IMR-90 (cell line): ENCODE measurements at regions not wholly inside any gene's neighbourhood (a gene's known extent, or its start where the extent isn't known, plus 50 kb on each side); places are given as distances from the start of the nearest gene placed in this dataset.

Experiments used
- ATAC-seq: fragments of 200-7000 bp; cut with Tn5 transposase; 2 replicates; pipeline ENCODE4 v1.9.1; 2020; ENCODE audit warnings: low read depth, mild to moderate bottlenecking, moderate library complexity
- BruUV-seq: library from RNA; stranded (reverse); fragments of 400-500 nt; replicated peaks from 2 replicates; lab custom pipeline; 2021; lab: Mats Ljungman, UMichigan
- CTCF ChIA-PET: fragments of 300-600 bp; formaldehyde crosslinking; extraction: SDS; loops from one replicate; lab custom pipeline; 2021; ENCODE audit warnings: antibody characterized with exemption; lab: Yijun Ruan, JAX
- POLR2A ChIA-PET: fragments of 300-600 bp; sonication (Branson Sonifier 250); formaldehyde crosslinking; loops from one replicate; lab custom pipeline; 2022; ENCODE audit warnings: antibody characterized with exemption; ENCODE audit not compliant: unreplicated experiment; lab: Charles Lee
- DNase-seq: peaks from one replicate; pipeline ENCODE4 v3.0.0; 2013
- H2AFZ ChIP-seq: replicated peaks from 2 replicates; pipeline ENCODE3; 2013; ENCODE audit warnings: low read length, mild to moderate bottlenecking; ENCODE audit not compliant: poor library complexity
- H2AK5ac ChIP-seq: 2 replicates; pipeline ENCODE4 v1.6.1; 2013; ENCODE audit warnings: low read depth, low read length, inconsistent platforms
- H2AK9ac ChIP-seq: replicated peaks from 2 replicates; pipeline ENCODE3; 2013; ENCODE audit warnings: mild to moderate bottlenecking, low read depth, low read length, moderate library complexity; ENCODE audit not compliant: poor library complexity
- H2BK120ac ChIP-seq: 2 replicates; pipeline ENCODE4 v1.6.1; 2013; ENCODE audit warnings: low read depth, low read length, inconsistent platforms
- H2BK15ac ChIP-seq: 3 replicates; pipeline ENCODE4 v1.6.1; 2013; ENCODE audit warnings: low read depth, low read length, inconsistent platforms
- H2BK20ac ChIP-seq: 2 replicates; pipeline ENCODE4 v1.6.1; 2013; ENCODE audit warnings: low read depth, mild to moderate bottlenecking, inconsistent platforms, low read length, moderate library complexity
- H2BK5ac ChIP-seq: 2 replicates; pipeline ENCODE4 v1.6.1; 2013; ENCODE audit warnings: mild to moderate bottlenecking, low read depth, low read length, inconsistent platforms; ENCODE audit not compliant: poor library complexity, severe bottlenecking
- H3K14ac ChIP-seq: replicated peaks from 2 replicates; pipeline ENCODE4 v1.6.1; 2013; ENCODE audit warnings: low read depth, low read length, inconsistent platforms
- H3K18ac ChIP-seq: 2 replicates; pipeline ENCODE4 v1.6.1; 2013; ENCODE audit warnings: low read depth, low read length, control low read depth
- H3K23ac ChIP-seq: 2 replicates; pipeline ENCODE4 v1.6.1; 2013; ENCODE audit warnings: low read depth, low read length, inconsistent platforms
- H3K27ac ChIP-seq: 2 replicates; pipeline ENCODE4 v1.5.1; 2013; ENCODE audit warnings: mild to moderate bottlenecking, control low read depth, low read length; ENCODE audit not compliant: insufficient read depth
- H3K27me3 ChIP-seq: 2 replicates; pipeline ENCODE4 v1.6.1; 2013; ENCODE audit warnings: low read length; ENCODE audit not compliant: control insufficient read depth, insufficient read depth
- H3K36me3 ChIP-seq: 2 replicates; pipeline ENCODE4 v1.6.1; 2013; ENCODE audit warnings: low read length, mixed read lengths; ENCODE audit not compliant: control insufficient read depth, insufficient read depth
- H3K4ac ChIP-seq: 2 replicates; pipeline ENCODE4 v1.6.1; 2013; ENCODE audit warnings: low read depth, low read length, inconsistent platforms
- H3K4me1 ChIP-seq: 2 replicates; pipeline ENCODE4 v1.6.1; 2013; ENCODE audit warnings: low read length, mixed read lengths; ENCODE audit not compliant: control insufficient read depth, insufficient read depth
- H3K4me2 ChIP-seq: 2 replicates; pipeline ENCODE4 v1.6.1; 2013; ENCODE audit warnings: low read depth, mild to moderate bottlenecking, control low read depth, low read length, moderate library complexity
- H3K4me3 ChIP-seq: 2 replicates; pipeline ENCODE4 v1.5.1; 2013; ENCODE audit warnings: low read depth, mild to moderate bottlenecking, control low read depth, low read length, moderate library complexity; ENCODE audit not compliant: insufficient read depth
- H3K56ac ChIP-seq: 2 replicates; pipeline ENCODE4 v1.6.1; 2013; ENCODE audit warnings: low read length, inconsistent platforms; ENCODE audit not compliant: insufficient read depth; ENCODE audit errors: extremely low read depth
- H3K79me1 ChIP-seq, 2 experiments: 2 replicates each; pipeline ENCODE4 v1.6.1; 2013; ENCODE audit warnings: low read length in 2 of 2, inconsistent platforms in 1 of 2, low read depth in 1 of 2
- H3K9ac ChIP-seq: 2 replicates; pipeline ENCODE4 v1.6.1; 2013; ENCODE audit warnings: low read depth, low read length, control low read depth
- H3K9me1 ChIP-seq: 2 replicates; pipeline ENCODE4 v1.6.1; 2013; ENCODE audit warnings: low read length, inconsistent platforms; ENCODE audit not compliant: insufficient read depth
- H3K9me3 ChIP-seq: 2 replicates; pipeline ENCODE4 v1.6.1; 2013; ENCODE audit warnings: low read length; ENCODE audit not compliant: control insufficient read depth, insufficient read depth
- H4K20me1 ChIP-seq: 2 replicates; pipeline ENCODE4 v1.6.1; 2013; ENCODE audit warnings: low read length, inconsistent platforms; ENCODE audit not compliant: insufficient read depth
- H4K5ac ChIP-seq: 2 replicates; pipeline ENCODE4 v1.6.1; 2013; ENCODE audit warnings: mild to moderate bottlenecking, low read depth, low read length, control low read depth
- H4K8ac ChIP-seq, 2 experiments: 2 replicates each; pipeline ENCODE4 v1.6.1; 2013; ENCODE audit warnings: low read depth in 2 of 2, low read length in 2 of 2, control low read depth in 1 of 2, inconsistent platforms in 1 of 2
- H4K91ac ChIP-seq: 2 replicates; pipeline ENCODE4 v1.6.1; 2013; ENCODE audit warnings: low read depth, low read length, inconsistent platforms; ENCODE audit not compliant: insufficient read depth
- BHLHE40 ChIP-seq: fragments of 150-350 bp; IDR thresholded peaks from 2 replicates; pipeline ENCODE4 v1.6.1; 2016; ENCODE audit warnings: mild to moderate bottlenecking, low read depth, low read length
- CEBPB ChIP-seq: IDR thresholded peaks from 2 replicates; pipeline ENCODE4 v1.6.1; 2012; ENCODE audit warnings: low read depth, low read length, improper control_type of control experiment
- CHD1 ChIP-seq: IDR thresholded peaks from 2 replicates; pipeline ENCODE4 v1.6.1; 2012; ENCODE audit warnings: low read depth, low read length, improper control_type of control experiment
- ELK1 ChIP-seq: fragments of 150-350 bp; IDR thresholded peaks from 2 replicates; pipeline ENCODE4 v1.6.1; 2016; ENCODE audit warnings: low read depth, mild to moderate bottlenecking, low read length, moderate library complexity, borderline replicate concordance
- FOS ChIP-seq: fragments of 150-350 bp; IDR thresholded peaks from 2 replicates; pipeline ENCODE4 v1.6.1; 2016; ENCODE audit warnings: low read depth, low read length
- RCOR1 ChIP-seq: IDR thresholded peaks from 2 replicates; pipeline ENCODE4 v1.6.1; 2012; ENCODE audit warnings: mild to moderate bottlenecking, low read length, improper control_type of control experiment; ENCODE audit not compliant: insufficient replicate concordance
- RFX5 ChIP-seq: IDR thresholded peaks from 2 replicates; pipeline ENCODE4 v1.8.0; 2012; ENCODE audit warnings: low read depth, mild to moderate bottlenecking, low read length, moderate library complexity
- WGBS, 2 experiments: methylation state at CpG; one replicate each; pipeline versions ENCODE4 v1.1.5 to v1.1.7; 2013; ENCODE audit warnings: missing lambda C conversion rate in 2 of 2; ENCODE audit not compliant: insufficient read length in 1 of 2; ENCODE audit errors: extremely low coverage in 2 of 2; 5-methylcytosine and 5-hydroxymethylcytosine counted together
- dilution Hi-C: fragments of 300-500 bp; cut with HindIII; formaldehyde crosslinking; loops from one replicate; pipeline ENCODE4 v1.14.3; 2018; ENCODE audit warnings: low sequenced_read_pairs; ENCODE audit not compliant: unreplicated experiment
- in situ Hi-C: fragments of 300-500 bp; cut with MboI; formaldehyde crosslinking; loops from 3 replicates; pipeline ENCODE4 v1.14.3; 2019; ENCODE audit warnings: low sequenced_read_pairs, inconsistent platforms, mixed read lengths
- intact Hi-C: fragments of 100-400 bp; cut with micrococcal nuclease; formaldehyde crosslinking; loops from 2 replicates; pipeline ENCODE4 v1.10.0; 2022

GRCh38 chr15:62320259-62320658, 155.2 kb upstream of the C2CD4B start:
- TF ChIP-seq BHLHE40, result no peak
- no peak for TF ChIP-seq RCOR1
- TF ChIP-seq RFX5, result no peak
- TF ChIP-seq CEBPB, result no peak
- TF ChIP-seq ELK1, result no peak
- no peak for TF ChIP-seq CHD1
- TF ChIP-seq FOS, result no peak
- H2BK20ac ChIP-seq, result no peak overlapping the region
- no peak overlapping the region for H2BK120ac ChIP-seq
- no peak overlapping the region for H3K4me2 ChIP-seq
- no peak overlapping the region for H3K18ac ChIP-seq
- no peak overlapping the region for H2AFZ ChIP-seq
- H3K36me3 ChIP-seq, result no peaks in the 10 kb centered on the region
- H3K56ac ChIP-seq, result no peak overlapping the region
- no peak overlapping the region for H3K14ac ChIP-seq
- DNase-seq (no peak), ATAC-seq (no peak)
- H2BK15ac ChIP-seq, result no peak overlapping the region
- no peaks in the 10 kb centered on the region for H3K9me1 ChIP-seq
- no peaks in the 10 kb centered on the region for H3K4me1 ChIP-seq
- peaks cover 26% of the 10 kb centered on the region for H3K27me3 ChIP-seq
- no peak overlapping the region for H3K27ac ChIP-seq
- no TSS peak for BruUV-seq
- 40% methylated on average over 2 of the region's 2 CpGs; no CpG with 5 or more reads in 1 of the 2 experiments for WGBS, 2 experiments
- no peak overlapping the region for H3K9ac ChIP-seq
- H3K9me3 ChIP-seq, result no peaks in the 10 kb centered on the region
- no peak overlapping the region for H3K4me3 ChIP-seq
- intact Hi-C loops (no loop called here), dilution Hi-C loops (no loop called here), in situ Hi-C loops (no loop called here)
- ChIA-PET POLR2A (no interaction called here), CTCF (interaction anchor here (1.1 kb wide), 1 partner anchor 14 kb away, joined by 4 read pairs; no protein-coding TSS in a partner anchor)
- no peak overlapping the region for H4K5ac ChIP-seq
- no peak overlapping the region for H4K8ac ChIP-seq
- no peak overlapping the region for H2BK5ac ChIP-seq
- H3K4ac ChIP-seq, result no peak overlapping the region
- H3K79me1 ChIP-seq, result no peaks in the 10 kb centered on the region
- H4K20me1 ChIP-seq, result no peaks in the 10 kb centered on the region
- H2AK5ac ChIP-seq, result no peak overlapping the region
- no peak overlapping the region for H2AK9ac ChIP-seq
- no peak overlapping the region for H3K23ac ChIP-seq
- no peak overlapping the region for H4K91ac ChIP-seq
